HG02938 (cell line): ENCODE measurements at regions not wholly inside any gene's neighbourhood (a gene's known extent, or its start where the extent isn't known, plus 50 kb on each side); places are given as distances from the start of the nearest gene placed in this dataset.
"Not testable (repeated sequence)": the region's sequence is repeated elsewhere in the genome, so short reads cannot be mapped to it uniquely, and the experiment has no call there.

ENCODE experiments used
- ATAC-seq: cut with Tn5 transposase; IDR thresholded peaks from one replicate; pipeline ENCODE4 v1.9.1; 2021; ENCODE audit warnings: mild to moderate bottlenecking, moderate library complexity; ENCODE audit not compliant: unreplicated experiment

DNA sequence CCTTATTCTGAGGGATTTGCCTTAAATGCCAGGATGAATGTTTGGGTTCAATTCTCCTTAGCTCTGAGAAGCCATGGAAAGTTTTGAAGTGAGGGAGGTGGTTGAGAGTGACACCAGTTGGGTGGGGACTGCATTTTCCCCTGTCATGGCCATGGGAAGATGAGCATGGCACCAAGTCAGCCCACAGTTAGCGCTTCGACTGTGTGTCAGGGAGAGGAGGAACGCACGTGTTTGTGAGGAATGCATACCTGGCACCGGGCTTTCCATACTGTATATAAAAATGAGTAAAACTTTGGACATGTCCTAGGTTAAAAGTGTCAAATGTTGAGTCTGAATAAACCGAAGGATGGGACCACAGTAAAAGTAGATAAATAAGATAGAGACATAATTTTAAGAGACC, 187.5 kb upstream of the KL start:
- no peak for ATAC-seq

DNA sequence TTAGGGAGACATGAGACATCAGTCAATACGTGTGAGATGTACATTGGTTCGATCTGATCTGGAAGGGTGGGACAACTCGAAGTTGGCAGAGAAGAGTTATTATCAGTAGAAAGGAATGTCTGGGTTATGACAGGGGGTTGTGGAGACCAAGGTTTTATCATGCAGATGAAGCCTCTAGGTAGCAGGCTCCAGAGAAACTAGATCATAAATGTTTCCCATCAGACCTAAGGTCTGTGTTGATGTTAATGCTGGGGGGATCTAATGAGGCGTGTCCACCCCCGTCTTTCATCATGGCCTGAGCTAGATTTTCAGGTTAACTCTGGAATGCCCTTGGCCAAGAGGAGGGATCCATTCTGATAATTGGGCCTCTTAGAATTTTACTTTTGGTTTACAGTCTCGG, 187.0 kb upstream of the KL start:
- no peak for ATAC-seq

DNA sequence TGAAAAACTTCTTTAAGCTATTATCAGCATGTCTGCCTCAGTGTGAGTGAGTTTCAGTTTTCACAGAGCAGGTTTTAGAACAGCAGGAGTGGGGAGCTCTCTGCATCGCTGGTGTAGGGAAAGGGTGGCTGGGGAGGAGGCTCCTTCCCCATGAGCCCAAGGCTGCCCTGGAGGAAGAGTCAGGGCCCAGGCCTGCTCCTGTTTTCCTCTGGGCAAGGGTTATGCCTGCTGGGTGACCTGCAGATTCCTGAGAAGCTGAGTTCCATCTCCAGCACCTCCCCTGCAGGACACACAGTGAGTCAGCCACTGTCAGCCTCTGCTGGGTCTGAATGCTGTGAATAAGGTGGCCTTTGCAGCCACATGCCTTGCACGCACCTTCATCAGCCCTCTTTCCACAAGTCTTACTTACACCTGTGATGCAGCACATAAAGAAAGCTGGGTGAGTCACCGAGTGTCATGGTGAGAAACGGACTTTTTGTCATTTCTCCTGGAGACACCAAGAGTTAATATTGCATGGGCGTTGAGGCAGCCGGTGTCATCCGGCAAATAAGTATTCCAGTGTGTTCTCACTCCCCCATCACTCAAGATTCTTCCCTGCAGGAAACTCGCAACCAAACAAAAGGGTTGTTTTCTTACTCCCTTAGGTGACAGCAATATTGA, 186.4 kb upstream of the KL start:
- no peak for ATAC-seq

DNA sequence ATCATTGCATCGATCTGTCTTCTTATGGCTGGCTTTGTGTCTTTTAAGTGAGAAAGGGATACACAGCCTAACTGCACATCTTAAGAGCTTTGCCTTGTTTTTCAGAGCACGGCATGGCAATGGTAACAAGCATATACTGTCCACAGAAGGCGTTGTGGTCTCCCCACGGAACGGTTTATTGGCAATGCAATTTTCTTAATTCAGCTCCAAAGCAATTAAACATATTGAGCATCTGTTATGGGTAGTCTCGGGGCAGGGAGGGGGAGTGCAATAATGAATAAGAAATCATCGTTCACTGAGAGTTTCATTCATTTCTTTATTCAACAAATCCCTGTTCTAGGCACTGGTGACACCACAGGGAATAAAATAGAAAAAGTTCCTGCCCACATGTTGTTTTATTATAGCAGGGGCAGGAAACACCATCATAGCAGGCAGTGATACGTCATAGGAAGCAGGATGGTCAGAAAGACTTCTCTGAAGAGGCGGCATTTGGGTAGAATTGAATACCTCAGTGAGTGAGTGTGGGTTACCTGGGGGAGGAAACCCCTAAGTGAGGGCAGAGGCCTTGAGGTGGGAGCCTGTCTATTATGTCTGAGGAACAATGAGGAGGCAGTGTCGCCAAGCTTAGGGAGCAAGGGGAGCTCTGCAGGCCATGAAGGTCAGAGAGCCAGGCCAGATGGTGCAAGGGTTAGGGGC, 185.7 kb upstream of the KL start:
- ATAC-seq: no peak

DNA sequence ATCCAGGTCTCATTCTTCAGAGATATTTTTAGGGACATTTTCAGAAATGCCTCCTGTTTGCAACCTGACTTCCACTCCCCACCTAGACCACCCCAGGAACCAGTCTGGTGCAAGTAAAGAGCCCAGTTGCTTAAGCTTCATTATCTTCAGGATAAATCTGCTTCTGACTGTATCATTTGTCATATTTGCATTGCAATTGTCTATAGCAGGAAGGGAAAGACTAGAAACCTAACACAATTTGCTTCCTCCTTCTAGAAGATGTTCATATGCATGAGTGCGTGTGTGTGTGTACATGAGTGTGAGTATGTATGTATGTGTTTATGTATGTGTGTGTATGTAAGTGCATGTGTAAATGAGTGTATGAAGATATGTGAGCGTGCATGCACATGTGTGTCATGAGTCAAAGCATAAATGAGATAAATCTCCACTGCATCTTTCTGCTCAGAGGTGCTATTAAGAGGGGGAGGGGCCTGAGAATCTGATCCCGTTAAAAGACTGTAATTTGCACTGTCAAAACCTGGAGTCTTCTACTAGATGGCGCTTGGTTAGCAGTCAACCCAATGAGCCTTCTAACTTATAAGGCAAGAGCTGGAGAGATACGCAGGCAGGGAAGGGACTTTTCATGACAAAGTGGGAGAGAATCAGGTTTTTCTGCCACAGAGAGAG, 178.8 kb upstream of the KL start:
- no peak for ATAC-seq

DNA sequence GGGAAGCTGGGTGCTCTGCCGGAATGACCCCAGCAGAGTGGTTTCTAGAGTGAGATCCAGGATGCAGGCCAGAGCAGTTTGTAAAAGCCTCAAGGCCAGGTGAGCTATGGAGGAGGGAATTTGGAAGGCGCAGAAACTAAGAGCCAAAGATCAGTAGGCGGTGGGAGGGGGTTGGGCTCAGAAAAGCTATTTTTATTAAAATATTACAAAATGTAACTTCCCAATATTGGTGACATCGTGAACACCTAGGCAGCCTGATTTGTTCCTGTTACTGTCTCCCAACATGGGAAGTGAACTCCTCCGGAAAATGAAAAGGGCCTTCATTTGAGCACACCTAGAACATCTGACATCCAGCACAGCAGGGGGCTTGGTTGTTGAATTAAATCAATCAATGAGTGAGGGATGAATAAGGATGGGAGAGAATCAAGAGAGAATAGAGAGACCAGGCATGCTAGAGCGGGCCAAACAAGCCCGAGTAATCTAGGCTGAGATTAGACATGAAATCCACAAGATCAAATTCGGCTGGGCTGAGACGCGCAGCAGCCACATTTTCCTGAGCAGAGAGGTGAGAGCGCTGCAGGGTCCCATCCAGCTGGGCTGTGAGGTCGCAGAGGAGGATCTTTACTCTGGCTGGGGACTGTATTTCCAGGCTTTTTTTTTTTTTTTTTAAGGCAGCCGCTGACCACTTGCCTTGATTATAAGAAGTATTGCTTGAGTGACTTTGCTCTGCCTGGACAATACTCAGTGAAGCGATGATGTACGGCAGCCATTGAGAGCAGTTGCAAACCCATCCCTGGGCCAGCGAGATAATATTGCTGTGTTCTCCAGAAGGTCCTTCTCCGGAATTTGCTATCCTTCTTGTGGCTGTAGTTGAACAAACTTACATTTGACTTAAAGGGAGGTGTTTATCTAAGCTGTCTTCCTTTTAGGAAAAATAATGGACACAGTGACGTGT, 178.0 kb upstream of the KL start:
- no peak for ATAC-seq

DNA sequence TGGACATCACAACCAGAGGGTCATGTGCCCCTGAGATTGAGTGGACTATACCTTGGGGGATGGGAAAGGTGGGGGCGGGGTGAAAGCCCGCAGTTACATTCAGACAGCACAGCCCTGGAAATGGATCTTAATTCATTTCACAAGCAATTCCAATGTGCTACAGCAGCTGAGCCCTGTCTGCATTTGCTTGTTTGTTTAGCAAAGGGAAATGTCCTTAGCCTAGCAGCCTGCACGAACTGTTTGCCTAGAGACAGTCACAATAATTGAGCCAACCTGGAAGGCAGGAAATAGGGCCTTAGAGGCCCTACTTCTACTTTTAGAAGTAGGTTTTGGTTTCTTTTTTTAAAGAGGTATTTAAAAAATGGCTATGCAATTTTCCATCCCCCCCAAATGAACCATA, 177.3 kb upstream of the KL start:
- ATAC-seq: peak; percentile 70

DNA sequence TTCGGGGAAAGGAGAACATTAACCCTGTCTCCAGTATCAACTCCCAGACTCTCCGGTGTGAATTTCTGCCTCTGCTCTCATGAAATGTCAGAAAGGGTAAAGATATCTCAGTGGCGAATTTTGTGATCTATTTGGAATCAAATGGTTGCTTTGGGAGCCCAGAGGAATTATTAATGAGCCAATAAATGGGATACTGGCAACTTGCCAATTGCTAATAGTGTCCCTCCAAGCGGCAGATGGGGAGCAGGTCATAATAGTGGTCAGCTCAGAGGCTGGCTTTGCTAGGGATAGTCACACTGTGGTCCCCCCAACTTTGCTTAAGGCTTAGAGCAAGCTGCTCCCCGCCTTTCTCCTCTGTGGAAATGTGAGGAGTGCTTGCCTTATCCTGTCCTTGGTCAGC, 176.1 kb upstream of the KL start:
- no peak for ATAC-seq

DNA sequence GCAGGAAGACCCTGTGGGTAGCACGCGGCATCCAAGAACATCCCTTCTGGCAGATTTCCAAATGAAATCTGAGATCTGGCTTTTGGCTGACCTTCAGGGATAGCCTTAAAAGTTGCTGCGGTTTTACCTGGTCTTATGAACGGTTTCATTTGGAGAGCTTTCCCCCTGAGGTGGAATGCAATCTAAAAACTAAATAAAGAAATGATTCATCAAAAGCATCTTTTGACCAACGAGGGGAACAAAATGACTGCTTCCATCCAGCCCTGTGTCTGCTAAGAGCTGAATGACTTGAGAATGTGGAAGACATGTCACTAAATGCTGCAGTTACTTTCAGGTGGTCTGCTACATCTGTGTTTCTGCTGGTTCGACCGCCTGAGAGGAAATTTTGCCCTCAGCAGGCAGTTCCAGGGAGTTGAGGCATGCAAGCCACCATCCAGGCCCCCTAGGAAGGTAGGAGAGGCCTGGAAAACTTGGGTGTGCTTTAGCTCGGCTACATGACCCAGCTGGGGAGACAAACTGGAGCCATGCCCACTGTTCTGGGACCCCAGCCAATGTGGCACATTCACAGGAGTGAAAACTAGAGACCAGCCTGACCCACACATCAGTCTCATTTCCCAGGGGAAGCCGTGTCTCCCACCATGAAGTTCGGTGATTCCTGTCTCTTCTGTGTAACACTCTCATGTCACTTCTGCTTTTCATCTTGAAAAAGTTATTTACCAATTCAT, 175.1 kb upstream of the KL start:
- ATAC-seq: peak; percentile 56

DNA sequence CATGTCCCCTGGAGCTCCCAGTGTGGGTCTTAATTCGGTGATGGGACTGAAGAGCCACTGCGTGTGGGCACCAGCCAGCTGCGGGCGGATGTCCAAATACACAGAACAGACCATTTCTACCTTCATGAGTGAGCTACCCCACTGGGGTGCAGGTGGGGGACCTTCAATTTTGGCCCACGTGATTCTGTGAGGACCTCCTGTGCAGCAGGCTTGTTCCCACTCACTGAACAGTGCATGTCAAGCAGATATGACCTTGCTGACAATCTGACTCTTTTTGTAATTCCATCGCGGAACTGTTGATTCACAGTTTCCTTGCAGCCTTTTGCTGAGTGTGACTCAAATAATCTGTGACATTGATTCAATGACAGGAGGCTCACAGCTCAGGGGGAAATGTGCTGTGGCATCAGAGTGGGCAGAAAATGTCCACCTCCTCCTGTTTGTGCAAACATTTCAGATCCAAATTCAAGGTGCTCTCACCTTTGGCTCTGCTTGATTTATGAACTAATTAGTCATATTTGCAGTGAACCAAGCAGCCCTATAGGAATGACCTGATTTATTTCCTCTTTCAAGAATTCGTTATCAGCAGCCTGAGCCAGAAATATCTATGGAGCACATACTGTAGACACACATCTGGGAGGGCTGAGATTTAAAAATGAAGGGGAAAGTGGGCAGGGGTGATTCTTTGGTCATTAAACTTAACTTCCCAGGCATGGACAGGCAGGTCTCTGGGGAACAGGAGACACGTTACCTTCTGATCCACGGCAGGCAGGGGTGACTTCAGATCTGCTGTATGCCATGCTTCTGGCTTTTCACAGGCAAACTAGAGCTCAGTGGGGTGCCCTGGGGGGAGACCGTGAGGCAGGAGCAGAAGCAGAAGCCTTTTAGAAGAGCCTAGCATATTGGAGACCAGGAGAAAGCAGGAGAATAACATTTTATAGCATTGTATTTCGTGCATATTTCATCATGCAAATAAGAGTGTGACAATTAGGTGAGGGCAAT, 170.0 kb upstream of the KL start:
- no peak for ATAC-seq

DNA sequence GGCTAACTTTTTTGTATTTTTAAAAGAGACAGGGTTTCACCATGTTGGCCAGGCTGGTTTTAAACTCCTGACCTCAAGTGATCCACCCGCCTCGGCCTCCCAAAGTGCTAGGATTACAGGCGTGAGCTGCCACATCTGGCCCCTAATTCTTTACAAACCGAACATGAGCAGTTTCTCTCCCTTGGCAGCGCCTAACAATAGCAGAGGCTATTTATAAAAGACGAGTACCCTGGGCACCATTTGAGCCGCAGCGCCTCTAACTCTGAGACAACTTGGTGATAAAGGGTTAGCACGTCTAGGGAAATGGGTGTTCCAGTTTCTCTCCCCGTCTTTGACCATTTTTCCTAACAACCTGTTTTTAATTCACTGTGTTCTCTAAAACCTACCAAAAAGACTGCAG, 168.2 kb upstream of the KL start:
- not testable (repeated sequence) for ATAC-seq

DNA sequence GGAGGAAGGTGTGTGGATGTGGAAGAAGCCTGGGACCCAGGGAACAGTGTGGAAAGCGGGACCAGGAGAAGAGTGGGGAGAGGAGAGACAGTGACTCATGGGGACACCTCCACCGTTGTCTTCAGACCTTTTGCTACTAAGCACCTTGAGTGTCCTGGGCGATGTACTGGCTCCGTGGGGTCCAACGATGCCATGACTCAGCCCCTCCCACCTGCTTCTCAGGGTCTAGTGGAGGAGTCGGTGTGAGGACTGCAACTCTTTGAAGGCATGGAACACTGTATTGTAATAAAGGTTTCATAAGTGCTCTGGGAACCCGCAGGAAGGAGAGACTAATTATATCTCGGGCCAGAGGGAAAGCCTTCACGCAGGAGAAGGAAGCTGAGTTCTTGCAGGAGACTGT, 166.9 kb upstream of the KL start:
- no peak for ATAC-seq

DNA sequence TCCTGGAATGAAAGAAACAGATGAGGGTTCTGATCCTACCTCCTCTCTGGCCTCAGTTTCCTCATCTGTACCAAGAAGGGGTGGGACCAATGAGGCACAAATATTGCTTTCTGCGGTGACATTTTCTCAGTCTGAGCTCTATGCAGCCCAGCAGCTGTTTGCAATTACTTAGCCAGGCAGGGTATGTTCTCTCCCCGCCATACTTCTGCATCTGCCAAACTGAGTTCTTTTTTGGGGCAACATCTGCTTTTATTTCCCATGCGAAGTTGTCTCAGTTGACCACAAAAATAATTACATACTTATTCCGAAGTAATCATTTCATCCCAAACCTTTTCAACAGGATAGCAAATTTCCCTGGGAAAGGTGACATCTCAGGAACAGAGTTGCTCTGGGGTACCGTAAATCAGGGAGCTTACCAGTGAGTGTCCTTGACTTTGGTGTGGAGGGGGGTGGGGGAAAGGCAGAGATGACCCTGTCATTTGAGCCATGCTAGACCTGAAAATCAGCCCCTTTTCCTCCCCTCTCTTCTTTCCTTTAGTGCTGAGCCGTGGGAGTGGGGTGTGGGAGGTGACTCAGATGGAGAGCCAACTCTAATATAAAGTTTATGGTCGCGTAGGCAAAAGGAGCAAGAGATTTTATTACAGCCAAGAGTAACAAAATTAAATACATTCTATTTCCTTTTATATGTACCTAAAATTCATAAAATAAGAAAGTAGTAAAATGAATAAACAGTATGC, 165.7 kb upstream of the KL start:
- ATAC-seq: no peak

DNA sequence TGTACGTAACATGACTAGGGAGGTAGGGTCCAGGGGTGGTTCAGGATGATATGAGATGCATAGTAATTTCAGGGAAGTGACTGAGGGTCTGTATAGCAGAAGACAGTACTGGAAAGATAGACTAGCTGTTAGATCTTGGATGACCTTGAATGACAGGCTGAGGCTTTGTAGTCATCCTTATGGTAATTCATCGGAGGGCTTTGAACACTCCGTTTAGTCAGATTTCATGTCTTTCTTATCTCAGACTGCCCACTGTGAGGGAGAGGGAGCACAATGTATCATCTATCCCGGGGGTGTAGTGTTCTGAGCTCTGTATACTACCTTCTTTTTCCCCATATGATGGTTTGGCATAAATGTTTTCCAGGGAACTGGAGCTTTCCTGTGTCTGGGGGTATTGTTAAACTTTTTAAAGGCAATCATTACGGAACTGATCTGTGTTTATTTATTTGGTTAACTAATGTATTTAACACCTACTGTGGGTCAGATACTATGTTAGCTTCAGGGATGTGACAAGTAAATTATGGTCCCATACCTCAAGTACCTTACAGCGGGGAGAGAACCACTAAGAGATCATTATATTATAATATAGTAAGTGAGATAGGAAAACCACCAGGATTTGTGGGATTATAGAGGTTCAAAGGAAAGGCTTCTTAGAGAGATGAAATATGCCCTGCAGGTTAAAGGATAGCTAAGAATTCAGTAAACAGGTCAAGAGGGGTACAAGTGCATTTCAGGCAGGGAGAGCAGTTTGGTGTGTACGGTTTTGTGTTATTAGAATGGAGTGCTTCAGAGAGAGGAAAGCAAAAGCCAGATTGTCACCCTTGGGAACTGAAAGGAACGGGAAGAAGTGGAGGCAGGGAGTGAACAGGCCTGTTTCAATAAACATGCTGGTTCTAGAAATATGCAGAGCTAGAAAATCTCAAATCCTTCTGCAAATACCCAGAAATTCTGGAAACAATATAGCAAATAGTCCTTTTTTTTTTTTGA, 164.8 kb upstream of the KL start:
- ATAC-seq: no peak

DNA sequence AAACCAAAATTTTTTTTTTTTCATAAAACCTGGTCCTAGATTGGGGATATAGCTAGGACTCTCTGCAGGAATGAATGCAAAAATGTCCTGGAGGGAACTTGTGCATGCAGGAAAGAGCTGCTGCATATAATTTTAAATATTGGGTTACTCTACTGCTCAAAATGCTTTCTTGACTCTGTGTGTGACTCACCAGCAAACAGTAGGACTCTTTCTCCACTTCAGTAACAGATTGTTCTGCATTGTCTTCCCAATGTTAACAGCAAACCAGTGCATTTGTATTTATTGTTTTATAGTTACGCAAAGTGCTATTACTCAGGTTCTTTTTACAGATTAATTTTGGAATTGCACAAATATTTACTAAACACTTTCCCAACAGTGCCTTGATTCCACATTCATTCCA, 163.7 kb upstream of the KL start:
- no peak for ATAC-seq

DNA sequence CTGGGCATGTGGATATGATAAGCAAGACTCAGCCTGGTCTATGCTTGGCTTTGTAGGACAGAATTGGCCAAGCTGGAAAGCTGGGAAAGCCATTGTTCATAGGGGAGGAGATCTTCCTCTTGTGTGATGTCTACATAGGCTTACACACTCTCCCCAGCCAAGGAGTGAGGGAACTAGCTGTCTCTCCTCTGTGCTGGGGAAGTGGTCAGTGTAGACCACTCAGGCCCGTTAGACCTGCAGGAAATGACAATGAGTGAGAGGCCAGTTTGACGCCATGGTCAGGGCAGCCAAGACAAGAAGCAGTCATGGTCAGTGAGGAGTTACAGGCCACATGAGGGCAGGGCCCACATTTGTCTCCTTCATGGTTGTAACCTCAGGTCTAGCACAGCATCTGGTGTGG, 159.1 kb upstream of the KL start:
- no peak for ATAC-seq

DNA sequence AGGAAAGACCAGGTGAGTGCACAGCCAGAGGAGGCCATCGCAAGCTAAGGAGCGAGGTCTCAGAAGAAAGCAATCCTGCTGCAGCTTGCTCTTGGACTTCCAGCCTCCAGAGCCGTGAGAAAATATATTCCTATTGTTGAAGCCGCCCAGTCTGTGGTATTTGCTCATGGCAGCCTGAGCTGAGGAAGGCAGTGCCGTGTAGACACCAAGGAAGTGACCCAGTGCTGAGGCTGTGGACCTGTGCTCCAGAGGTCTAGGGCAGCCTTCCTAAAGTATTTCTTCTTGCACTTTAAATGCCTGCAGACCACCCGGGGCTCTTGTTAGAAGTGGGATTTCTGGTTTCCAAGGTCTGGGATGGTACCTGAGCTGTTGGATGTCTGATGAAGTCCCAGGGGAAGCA, 158.5 kb upstream of the KL start:
- no peak for ATAC-seq
